SK-N-SH (cell line): ENCODE measurements at regions not wholly inside any gene's neighbourhood (a gene's known extent, or its start where the extent isn't known, plus 50 kb on each side); places are given as distances from the start of the nearest gene placed in this dataset.

Experiments
- CTCF ChIA-PET: fragments of 300-600, 350-600 bp; formaldehyde crosslinking; extraction: SDS; loops from one replicate; lab custom pipeline; 2021; lab: Yijun Ruan, JAX
- POLR2A ChIA-PET: fragments of 350-600 bp; sonication (Branson Sonifier 250); formaldehyde crosslinking; extraction: SDS; loops from one replicate; lab custom pipeline; 2020; ENCODE audit warnings: antibody characterized with exemption, inconsistent platforms; lab: Yijun Ruan, JAX
- DNase-seq: peaks from one replicate; pipeline ENCODE4 v3.0.0; 2012
- H2AFZ ChIP-seq: fragments of 200-600 bp; sonication (generic); 2 replicates; pipeline ENCODE4 v1.8.1; 2016; ENCODE audit warnings: antibody characterized with exemption, mild to moderate bottlenecking, low read depth
- H3F3A ChIP-seq: fragments of 200-600 bp; sonication (generic); replicated peaks from 2 replicates; pipeline ENCODE3; 2016; ENCODE audit warnings: antibody characterized with exemption, mild to moderate bottlenecking; ENCODE audit not compliant: insufficient read depth
- H3K27ac ChIP-seq, 2 experiments: fragments of 200-500 bp in 1 of 2; fragments of 200-600 bp in 1 of 2; sonication (Bioruptor generic) in 1 of 2; sonication (generic), shearing (Covaris generic) in 1 of 2; 2 replicates each; pipeline versions ENCODE4 v1.5.1 to v1.6.1; 2014 to 2016; ENCODE audit warnings: low read depth in 2 of 2, inconsistent platforms in 1 of 2, low read length in 1 of 2, mild to moderate bottlenecking in 1 of 2, mixed read lengths in 1 of 2
- H3K27me3 ChIP-seq: fragments of 200-600 bp; sonication (generic), shearing (Covaris generic); 2 replicates; pipeline ENCODE4 v1.6.1; 2016; ENCODE audit warnings: mixed run types; ENCODE audit not compliant: insufficient read depth
- H3K36me3 ChIP-seq, 2 experiments: fragments of 200-500 bp in 1 of 2; fragments of 200-600 bp in 1 of 2; sonication (Bioruptor generic) in 1 of 2; sonication (generic) in 1 of 2; replicated peaks in 1 of 2; 2 replicates each; pipeline versions ENCODE3 to v1.5.1; 2014 to 2016; ENCODE audit warnings: low read length in 1 of 2, mild to moderate bottlenecking in 1 of 2; ENCODE audit not compliant: insufficient read depth in 2 of 2, control insufficient read depth in 1 of 2
- H3K4me1 ChIP-seq, 2 experiments: fragments of 200-500 bp in 1 of 2; fragments of 200-600 bp in 1 of 2; sonication (Bioruptor generic) in 1 of 2; sonication (generic), shearing (Covaris generic) in 1 of 2; 2 replicates each; pipeline versions ENCODE4 v1.5.1 to v1.6.1; 2014 to 2016; ENCODE audit warnings: low read depth in 1 of 2, low read length in 1 of 2, mixed run types in 1 of 2; ENCODE audit not compliant: insufficient read depth in 2 of 2, control insufficient read depth in 1 of 2
- H3K4me2 ChIP-seq: fragments of 200-600 bp; sonication (generic), shearing (Covaris generic); 2 replicates; pipeline ENCODE4 v1.6.1; 2017; ENCODE audit warnings: mixed run types
- H3K4me3 ChIP-seq, 2 experiments: fragments of 200-500 bp in 1 of 2; fragments of 200-600 bp in 1 of 2; sonication (Bioruptor generic) in 1 of 2; sonication (generic), shearing (Covaris generic) in 1 of 2; 2 replicates each; pipeline versions ENCODE4 v1.5.1 to v1.8.1; 2014 to 2016; ENCODE audit warnings: low read depth in 2 of 2, inconsistent platforms in 1 of 2, low read length in 1 of 2, mild to moderate bottlenecking in 1 of 2, mixed read lengths in 1 of 2, moderate library complexity in 1 of 2
- H3K79me2 ChIP-seq: fragments of 200-600 bp; sonication (generic); 2 replicates; pipeline ENCODE4 v1.8.1; 2017; ENCODE audit warnings: mild to moderate bottlenecking; ENCODE audit not compliant: insufficient read depth
- H3K9ac ChIP-seq: fragments of 200-600 bp; sonication (generic); 2 replicates; pipeline ENCODE4 v1.6.1; 2017; ENCODE audit warnings: mixed run types
- H3K9me2 ChIP-seq: fragments of 200-600 bp; sonication (generic); 2 replicates; pipeline ENCODE4 v1.6.1; 2017; ENCODE audit warnings: mixed run types
- H3K9me3 ChIP-seq: fragments of 200-600 bp; sonication (generic); 2 replicates; pipeline ENCODE4 v1.6.1; 2017; ENCODE audit warnings: mixed run types, mild to moderate bottlenecking, moderate library complexity
- H4K20me1 ChIP-seq: fragments of 200-600 bp; sonication (generic); 2 replicates; pipeline ENCODE4 v1.6.1; 2017; ENCODE audit warnings: mild to moderate bottlenecking, mixed run types; ENCODE audit not compliant: insufficient read depth
- CHD2 ChIP-seq: fragments of 150-350 bp; IDR thresholded peaks from 2 replicates; pipeline ENCODE4 v1.6.1; 2018; ENCODE audit warnings: low read length; ENCODE audit not compliant: partially characterized antibody
- CTCF ChIP-seq: fragments of 200-600 bp; sonication (generic); IDR thresholded peaks from 2 replicates; pipeline ENCODE4 v1.6.1; 2017; ENCODE audit warnings: antibody characterized with exemption, mild to moderate bottlenecking, moderate library complexity
- ELF1 ChIP-seq: IDR thresholded peaks from 2 replicates; pipeline ENCODE4 v1.4.0; 2012
- FOSL2 ChIP-seq: IDR thresholded peaks from 2 replicates; pipeline ENCODE4 v1.4.0; 2012; ENCODE audit warnings: low read depth, mild to moderate bottlenecking, moderate library complexity, borderline replicate concordance
- GABPA ChIP-seq: IDR thresholded peaks from 2 replicates; pipeline ENCODE4 v1.4.0; 2012; ENCODE audit warnings: low read depth, mild to moderate bottlenecking
- JUND ChIP-seq: IDR thresholded peaks from 2 replicates; pipeline ENCODE4 v1.4.0; 2012
- MEF2A ChIP-seq: IDR thresholded peaks from 2 replicates; pipeline ENCODE4 v1.4.0; 2012; ENCODE audit warnings: low read depth, borderline replicate concordance
- NFIC ChIP-seq: IDR thresholded peaks from 2 replicates; pipeline ENCODE4 v1.4.0; 2012; ENCODE audit warnings: borderline replicate concordance
- NRF1 ChIP-seq: IDR thresholded peaks from 2 replicates; pipeline ENCODE4 v1.6.1; 2012; ENCODE audit warnings: low read depth, mild to moderate bottlenecking, low read length
- PBX3 ChIP-seq: IDR thresholded peaks from 2 replicates; pipeline ENCODE4; 2012
- RAD21 ChIP-seq: IDR thresholded peaks from 2 replicates; pipeline ENCODE4 v1.6.1; 2012; ENCODE audit warnings: mild to moderate bottlenecking, low read length
- RFX5 ChIP-seq: IDR thresholded peaks from 2 replicates; pipeline ENCODE4 v1.6.1; 2012; ENCODE audit warnings: mild to moderate bottlenecking, improper control_type of control experiment, low read length
- SMC3 ChIP-seq: IDR thresholded peaks from 2 replicates; pipeline ENCODE4 v1.6.1; 2012; ENCODE audit warnings: low read depth, low read length, improper control_type of control experiment
- TAF1 ChIP-seq: IDR thresholded peaks from 2 replicates; pipeline ENCODE4 v1.6.1; 2012; ENCODE audit warnings: low read depth, mild to moderate bottlenecking, low read length, moderate library complexity, borderline replicate concordance
- TCF12 ChIP-seq: IDR thresholded peaks from 2 replicates; pipeline ENCODE4 v1.4.0; 2012
- TEAD4 ChIP-seq: IDR thresholded peaks from 2 replicates; pipeline ENCODE4 v1.4.0; 2012; ENCODE audit warnings: mild to moderate bottlenecking, borderline replicate concordance; ENCODE audit not compliant: insufficient read depth
- USF1 ChIP-seq: IDR thresholded peaks from 2 replicates; pipeline ENCODE4 v1.4.0; 2012; ENCODE audit warnings: low read depth, borderline replicate concordance
- whole genome bisulfite sequencing: methylation state at CpG from one replicate; pipeline ENCODE4 v1.1.6; 2017; ENCODE audit warnings: low lambda C conversion rate; 5-methylcytosine and 5-hydroxymethylcytosine counted together

- TF ChIP-seq SMC3 = no peak
Observed at GRCh38 chr9:12094046-12094445, 599.1 kb upstream of the TYRP1 start (continued).

- Histone ChIP-seq H3K9me2 (no peaks in the 10 kb centered on the region), H3K4me2 (no peak overlapping the region), H3K79me2 (no peaks in the 10 kb centered on the region), H3K4me3 (no peak overlapping the region), H2AFZ (no peak overlapping the region), H3K4me1 (no peaks in the 10 kb centered on the region), H3K27ac (no peak overlapping the region), H3F3A (no peaks in the 10 kb centered on the region), H3K9me3 (no peaks in the 10 kb centered on the region; the same call in 1 of the 2 replicates), H4K20me1 (no peaks in the 10 kb centered on the region), H3K27me3 (no peaks in the 10 kb centered on the region), H3K36me3 (no peaks in the 10 kb centered on the region), H3K9ac (no peak overlapping the region)
- POLR2A ChIA-PET = no interaction called here
- no peak for DNase-seq
- no peak for TF ChIP-seq FOSL2
- no peak for TF ChIP-seq TEAD4
- TF ChIP-seq TCF12 = no peak
- no peak for TF ChIP-seq RAD21
- TF ChIP-seq TAF1 = no peak
- TF ChIP-seq ELF1 = no peak
- TF ChIP-seq RFX5 = no peak
- no peak for TF ChIP-seq MEF2A
- no peak for TF ChIP-seq USF1
- TF ChIP-seq SMC3 = no peak
- TF ChIP-seq NRF1 = no peak
- no peak for TF ChIP-seq NFIC
- no peak for TF ChIP-seq CTCF
- TF ChIP-seq JUND = no peak
- no peak for TF ChIP-seq GABPA
- TF ChIP-seq CHD2 = no peak
- no peak for TF ChIP-seq PBX3
- CTCF ChIA-PET = no interaction called here
- WGBS = 16% methylated on average over 4 of the region's 4 CpGs
Observed at GRCh38 chr9:12095931-12096330, 597.3 kb upstream of the TYRP1 start.
